Endothelial cell of umbilical vein (primary cell): ENCODE measurements at regions not wholly inside any gene's neighbourhood (a gene's known extent, or its start where the extent isn't known, plus 50 kb on each side); places are given as distances from the start of the nearest gene placed in this dataset.

Source experiments
- BruUV-seq: library from RNA; stranded (reverse); fragments of 400-500 nt; replicated peaks from 2 replicates; lab custom pipeline; 2021; lab: Mats Ljungman, UMichigan
- CTCF ChIA-PET: fragments of 300-600, 350-600 bp; sonication (Branson Sonifier 250); formaldehyde crosslinking; loops from one replicate; lab custom pipeline; 2021; ENCODE audit warnings: antibody characterized with exemption, inconsistent platforms; lab: Charles Lee
- POLR2A ChIA-PET: fragments of 300-600, 350-600 bp; sonication (Branson Sonifier 250); formaldehyde crosslinking; loops from one replicate; lab custom pipeline; 2021; ENCODE audit warnings: antibody characterized with exemption, inconsistent platforms; lab: Charles Lee
- DNase-seq: peaks from one replicate; pipeline ENCODE4 v3.0.0-alpha.2; 2011; ENCODE audit warnings: low read depth, low spot score
- FAIRE-seq: peaks from 2 replicates; lab custom pipeline; 2011; peaks lifted over from hg19 to GRCh38; lab: Jason Lieb, UNC
- H2AFZ ChIP-seq: 2 replicates; pipeline ENCODE4 v1.6.0; 2012; ENCODE audit warnings: low read depth, low read length, control low read depth, inconsistent platforms
- H3K27ac ChIP-seq: 2 replicates; pipeline ENCODE4 v1.5.1; 2011; ENCODE audit warnings: low read depth, mild to moderate bottlenecking, control low read depth, low read length, moderate library complexity; ENCODE audit not compliant: insufficient read depth
- H3K27me3 ChIP-seq, 2 experiments: 2 replicates each; pipeline versions ENCODE4 v1.6.0 to v1.6.1; 2011; ENCODE audit warnings: low read length in 2 of 2, mixed read lengths in 1 of 2; ENCODE audit not compliant: control insufficient read depth in 2 of 2, insufficient read depth in 2 of 2
- H3K36me3 ChIP-seq, 2 experiments: 2 replicates in 1 of 2; 3 replicates in 1 of 2; pipeline ENCODE4 v1.5.1; 2011; ENCODE audit warnings: low read length in 2 of 2, mild to moderate bottlenecking in 1 of 2, moderate library complexity in 1 of 2; ENCODE audit not compliant: control insufficient read depth in 2 of 2, insufficient read depth in 2 of 2; ENCODE audit errors: extremely low read depth in 1 of 2
- H3K4me1 ChIP-seq: 3 replicates; pipeline ENCODE4 v1.5.1; 2011; ENCODE audit warnings: mild to moderate bottlenecking, low read length; ENCODE audit not compliant: control insufficient read depth, insufficient read depth; ENCODE audit errors: extremely low read depth
- H3K4me2 ChIP-seq: 2 replicates; pipeline ENCODE4 v1.6.1; 2011; ENCODE audit warnings: low read length, control low read depth, mixed read lengths; ENCODE audit not compliant: insufficient read depth
- H3K4me3 ChIP-seq, 3 experiments: fragments of 200-600 bp in 1 of 3; sonication (generic), shearing (Covaris generic) in 1 of 3; replicated peaks in 1 of 3; 2 replicates each; pipeline ENCODE4 v1.5.1; 2011 to 2016; ENCODE audit warnings: control low read depth in 3 of 3, low read length in 3 of 3, mild to moderate bottlenecking in 2 of 3, inconsistent platforms in 1 of 3, low read depth in 1 of 3, moderate library complexity in 1 of 3; ENCODE audit not compliant: insufficient read depth in 1 of 3
- H3K79me2 ChIP-seq: 2 replicates; pipeline ENCODE4 v1.6.0; 2012; ENCODE audit warnings: low read length, inconsistent platforms; ENCODE audit not compliant: control insufficient read depth, insufficient read depth
- H3K9ac ChIP-seq: replicated peaks from 2 replicates; pipeline ENCODE3; 2011; ENCODE audit warnings: low read length, control low read depth; ENCODE audit not compliant: insufficient read depth; ENCODE audit errors: extremely low read depth
- H3K9me1 ChIP-seq: replicated peaks from 3 replicates; pipeline ENCODE4 v1.6.0; 2011; ENCODE audit warnings: mild to moderate bottlenecking, low read length; ENCODE audit not compliant: control insufficient read depth, insufficient read depth; ENCODE audit errors: extremely low read depth
- H3K9me3 ChIP-seq: replicated peaks from 2 replicates; pipeline ENCODE4 v1.5.1; 2012; ENCODE audit warnings: low read length, inconsistent platforms; ENCODE audit not compliant: control insufficient read depth, insufficient read depth
- H4K20me1 ChIP-seq: replicated peaks from 2 replicates; pipeline ENCODE3; 2011; ENCODE audit warnings: mild to moderate bottlenecking, low read length; ENCODE audit not compliant: control insufficient read depth, insufficient read depth; ENCODE audit errors: extremely low read depth
- CTCF ChIP-seq, 2 donors: IDR thresholded peaks; 1 replicate in 1 of 2; 2 replicates in 1 of 2; pipeline ENCODE4 v1.5.1; 2011; ENCODE audit warnings: low read length in 2 of 2, mild to moderate bottlenecking in 2 of 2, moderate library complexity in 2 of 2, control low read depth in 1 of 2, inconsistent platforms in 1 of 2, low read depth in 1 of 2; ENCODE audit not compliant: insufficient read depth in 1 of 2; ENCODE audit errors: extremely low read depth in 1 of 2
- EZH2 ChIP-seq: IDR thresholded peaks from 2 replicates; pipeline ENCODE4 v1.6.1; 2012; ENCODE audit warnings: borderline replicate concordance, low read depth, mild to moderate bottlenecking, moderate library complexity, low read length, inconsistent platforms; ENCODE audit not compliant: severe bottlenecking
- FOS ChIP-seq: IDR thresholded peaks from 2 replicates; pipeline ENCODE4 v1.6.1; 2011; ENCODE audit warnings: mild to moderate bottlenecking, low read length, moderate library complexity, borderline replicate concordance; ENCODE audit not compliant: insufficient read depth
- GATA2 ChIP-seq: IDR thresholded peaks from 2 replicates; pipeline ENCODE4 v1.7.0; 2011; ENCODE audit warnings: low read depth, mild to moderate bottlenecking, moderate library complexity, mixed read lengths, low read length; ENCODE audit not compliant: insufficient read length, insufficient read depth
- JUN ChIP-seq: IDR thresholded peaks from 2 replicates; pipeline ENCODE4 v1.6.1; 2011; ENCODE audit warnings: borderline replicate concordance, low read depth; ENCODE audit not compliant: insufficient read length, insufficient read depth
- MAX ChIP-seq: IDR thresholded peaks from 2 replicates; pipeline ENCODE4 v1.6.1; 2011; ENCODE audit not compliant: insufficient read depth, insufficient read length
- MYC ChIP-seq: IDR thresholded peaks from one replicate; pipeline ENCODE4 v1.6.1; 2011; ENCODE audit warnings: mild to moderate bottlenecking, low read depth, low read length
- POLR2AphosphoS5 ChIP-seq: IDR thresholded peaks from 2 replicates; pipeline ENCODE4 v1.6.1; 2012; ENCODE audit warnings: low read depth, mild to moderate bottlenecking, control low read depth, low read length, moderate library complexity; ENCODE audit not compliant: insufficient read depth
- dilution Hi-C: fragments of 300-500 bp; cut with MboI; formaldehyde crosslinking; loops from one replicate; pipeline ENCODE4 v1.15.0; 2019; ENCODE audit warnings: low sequenced_read_pairs; ENCODE audit not compliant: extremely low pct_ligation_motif_present
- intact Hi-C: fragments of 100-400 bp; cut with micrococcal nuclease; formaldehyde crosslinking; loops from one replicate; pipeline ENCODE4 v1.10.0; 2022

GRCh38 chr9:25816439-25816838 lies 138.2 kb upstream of the TUSC1 start:
- Histone ChIP-seq H3K4me2 (no peak overlapping the region), H3K27ac (no peak overlapping the region), H3K9ac (no peak overlapping the region), H3K79me2 (no peaks in the 10 kb centered on the region), H4K20me1 (no peaks in the 10 kb centered on the region), H3K27me3 (no peaks in the 10 kb centered on the region), H3K4me1 (no peaks in the 10 kb centered on the region), H3K9me1 (no peaks in the 10 kb centered on the region), H2AFZ (no peak overlapping the region), H3K4me3 (no peak overlapping the region), H3K36me3 (no peaks in the 10 kb centered on the region), H3K9me3 (no peaks in the 10 kb centered on the region)
- intact Hi-C loops: no loop called here
- FAIRE-seq (no peak), DNase-seq (no peak)
- ChIA-PET CTCF (interaction anchor here (2.0 kb wide), 1 partner anchor 11 kb away, joined by 6 read pairs; no protein-coding TSS in a partner anchor), POLR2A (no interaction called here)
- dilution Hi-C loops: no loop called here
- TF ChIP-seq GATA2 (no peak), FOS (no peak), JUN (no peak), MYC (no peak), MAX (no peak), POLR2AphosphoS5 (no peak), CTCF (IDR thresholded peaks at IDR 0.05; ENCODE audit: extremely low read depth in 1 of 2, insufficient read depth in 1 of 2, low read depth in 1 of 2, low read length in 2 of 2) (no peak), EZH2 (no peak)
- BruUV-seq: no TSS peak
